SJCRH30 (cell line): ENCODE measurements at regions not wholly inside any gene's neighbourhood (a gene's known extent, or its start where the extent isn't known, plus 50 kb on each side); places are given as distances from the start of the nearest gene placed in this dataset.
"Not testable (repeated sequence)": the region's sequence is repeated elsewhere in the genome, so short reads cannot be mapped to it uniquely, and the experiment has no call there.

Experiments used
- DNase-seq, 2 experiments: peaks; one replicate each; pipeline ENCODE4 v3.0.0-alpha.2; 2015 to 2020
- H3K27ac ChIP-seq: fragments of 250-450 bp; sonication (Bioruptor Pico); 2 replicates; pipeline ENCODE4 v1.5.1; 2020; ENCODE audit warnings: mild to moderate bottlenecking, moderate library complexity
- H3K27me3 ChIP-seq: fragments of 250-450 bp; sonication (Bioruptor Pico); 2 replicates; pipeline ENCODE4 v1.5.1; 2020; ENCODE audit warnings: mild to moderate bottlenecking, moderate library complexity
- H3K36me3 ChIP-seq: fragments of 250-450 bp; sonication (Bioruptor Pico); 2 replicates; pipeline ENCODE4 v1.5.1; 2020; ENCODE audit warnings: mild to moderate bottlenecking, moderate library complexity
- H3K4me1 ChIP-seq: fragments of 250-450 bp; sonication (Bioruptor Pico); 2 replicates; pipeline ENCODE4 v1.5.1; 2020; ENCODE audit warnings: mild to moderate bottlenecking, moderate library complexity
- H3K4me3 ChIP-seq: fragments of 250-450 bp; sonication (Bioruptor Pico); 2 replicates; pipeline ENCODE4 v1.5.1; 2020; ENCODE audit warnings: mild to moderate bottlenecking, moderate library complexity
- H3K9me3 ChIP-seq: fragments of 250-450 bp; sonication (Bioruptor Pico); replicated peaks from 2 replicates; pipeline ENCODE4 v1.5.1; 2020; ENCODE audit warnings: mild to moderate bottlenecking, moderate library complexity

GRCh38 chr10:124175701-124176348, 82.4 kb upstream of the CHST15 start:
- Histone ChIP-seq H3K4me1 (no peaks in the 10 kb centered on the region), H3K36me3 (no peaks in the 10 kb centered on the region), H3K27ac (no peak overlapping the region), H3K27me3 (no peaks in the 10 kb centered on the region; the same call in 1 of the 2 replicates), H3K4me3 (no peak overlapping the region), H3K9me3 (no peaks in the 10 kb centered on the region)
- DNase-seq, result no peak

GRCh38 chr10:124174673-124175645, 81.6 kb upstream of the CHST15 start:
- no peak for DNase-seq
- Histone ChIP-seq H3K27me3 (no peaks in the 10 kb centered on the region; the same call in 1 of the 2 replicates), H3K4me3 (no peak overlapping the region), H3K27ac (no peak overlapping the region), H3K4me1 (no peaks in the 10 kb centered on the region), H3K36me3 (no peaks in the 10 kb centered on the region), H3K9me3 (no peaks in the 10 kb centered on the region)

- H3K27ac ChIP-seq, result no peak overlapping the region
- DNase-seq, result no peak
- H3K4me1 ChIP-seq, result no peaks in the 10 kb centered on the region
- no peaks in the 10 kb centered on the region for H3K36me3 ChIP-seq
- no peaks in the 10 kb centered on the region for H3K9me3 ChIP-seq
- H3K4me3 ChIP-seq, result no peak overlapping the region
- H3K27me3 ChIP-seq, result no peaks in the 10 kb centered on the region; the same call in 1 of the 2 replicates
Observed at GRCh38 chr10:124174071-124174566, 80.7 kb upstream of the CHST15 start.

GRCh38 chr10:124173298-124173900, 80.0 kb upstream of the CHST15 start:
- Histone ChIP-seq H3K36me3 (no peaks in the 10 kb centered on the region), H3K27ac (no peak overlapping the region), H3K27me3 (no peaks in the 10 kb centered on the region; the same call in 1 of the 2 replicates), H3K4me1 (no peaks in the 10 kb centered on the region), H3K4me3 (no peak overlapping the region), H3K9me3 (no peaks in the 10 kb centered on the region)
- DNase-seq, result no peak

GRCh38 chr10:124172181-124172916, 79.0 kb upstream of the CHST15 start:
- DNase-seq, result peak; percentile 29 to 38
- H3K36me3 ChIP-seq, result no peaks in the 10 kb centered on the region
- no peaks in the 10 kb centered on the region; the same call in 1 of the 2 replicates for H3K27me3 ChIP-seq
- H3K27ac ChIP-seq, result no peak overlapping the region
- H3K9me3 ChIP-seq, result no peaks in the 10 kb centered on the region
- no peaks in the 10 kb centered on the region for H3K4me1 ChIP-seq
- no peak overlapping the region for H3K4me3 ChIP-seq

GRCh38 chr10:124171561-124171960, 78.2 kb upstream of the CHST15 start:
- no peaks in the 10 kb centered on the region for H3K4me1 ChIP-seq
- H3K27ac ChIP-seq, result no peak overlapping the region
- H3K27me3 ChIP-seq, result no peaks in the 10 kb centered on the region; the same call in 1 of the 2 replicates
- H3K4me3 ChIP-seq, result no peak overlapping the region
- H3K36me3 ChIP-seq, result no peaks in the 10 kb centered on the region
- no peak for DNase-seq
- H3K9me3 ChIP-seq, result no peaks in the 10 kb centered on the region

- no peaks in the 10 kb centered on the region for H3K9me3 ChIP-seq
Observed at GRCh38 chr10:124170631-124171030, 77.2 kb upstream of the CHST15 start.

GRCh38 chr10:124168991-124169802, 75.8 kb upstream of the CHST15 start:
- no peaks in the 10 kb centered on the region for H3K9me3 ChIP-seq
- DNase-seq, result no peak
- no peaks in the 10 kb centered on the region for H3K4me1 ChIP-seq
- H3K27ac ChIP-seq, result no peak overlapping the region
- no peaks in the 10 kb centered on the region for H3K36me3 ChIP-seq
- no peak overlapping the region for H3K4me3 ChIP-seq
- H3K27me3 ChIP-seq, result no peaks in the 10 kb centered on the region; the same call in 1 of the 2 replicates

More at GRCh38 chr10:124170631-124171030, 77.2 kb upstream of the CHST15 start:
- Histone ChIP-seq H3K4me1 (no peaks in the 10 kb centered on the region), H3K27me3 (no peaks in the 10 kb centered on the region; the same call in 1 of the 2 replicates), H3K27ac (no peak overlapping the region), H3K4me3 (no peak overlapping the region), H3K36me3 (no peaks in the 10 kb centered on the region)
- DNase-seq, result no peak

- no peaks in the 10 kb centered on the region for H3K4me1 ChIP-seq
- no peaks in the 10 kb centered on the region; the same call in 1 of the 2 replicates for H3K27me3 ChIP-seq
- DNase-seq, result no peak
- no peaks in the 10 kb centered on the region for H3K9me3 ChIP-seq
- H3K36me3 ChIP-seq, result no peaks in the 10 kb centered on the region
- no peak overlapping the region for H3K4me3 ChIP-seq
- H3K27ac ChIP-seq, result no peak overlapping the region
Observed at GRCh38 chr10:124168581-124168980, 75.2 kb upstream of the CHST15 start.

- not testable (repeated sequence) for H3K9me3 ChIP-seq, H3K27me3 ChIP-seq, H3K36me3 ChIP-seq, H3K27ac ChIP-seq, H3K4me3 ChIP-seq, H3K4me1 ChIP-seq, DNase-seq
Observed at GRCh38 chr10:124167925-124168324, 74.5 kb upstream of the CHST15 start.

- H3K36me3 ChIP-seq, result no peaks in the 10 kb centered on the region
- H3K4me1 ChIP-seq, result no peaks in the 10 kb centered on the region
- DNase-seq, result no peak
- no peaks in the 10 kb centered on the region for H3K9me3 ChIP-seq
- no peaks in the 10 kb centered on the region for H3K27me3 ChIP-seq
- H3K4me3 ChIP-seq, result no peak overlapping the region
- no peak overlapping the region for H3K27ac ChIP-seq
Observed at GRCh38 chr10:124166431-124167125, 73.2 kb upstream of the CHST15 start.

GRCh38 chr10:124165827-124166226, 72.4 kb upstream of the CHST15 start:
- H3K36me3 ChIP-seq, result no peaks in the 10 kb centered on the region
- H3K4me3 ChIP-seq, result no peak overlapping the region
- no peak overlapping the region for H3K27ac ChIP-seq

GRCh38 chr10:124165311-124165710, 71.9 kb upstream of the CHST15 start:
- H3K4me1 ChIP-seq, result no peaks in the 10 kb centered on the region
- H3K27ac ChIP-seq, result no peak overlapping the region
- H3K9me3 ChIP-seq, result no peaks in the 10 kb centered on the region
- no peak for DNase-seq
- no peak overlapping the region for H3K4me3 ChIP-seq
- H3K36me3 ChIP-seq, result no peaks in the 10 kb centered on the region
- H3K27me3 ChIP-seq, result no peaks in the 10 kb centered on the region

More at GRCh38 chr10:124165827-124166226, 72.4 kb upstream of the CHST15 start:
- no peaks in the 10 kb centered on the region for H3K27me3 ChIP-seq
- no peak for DNase-seq
- no peaks in the 10 kb centered on the region for H3K9me3 ChIP-seq
- no peaks in the 10 kb centered on the region for H3K4me1 ChIP-seq
